GM21825 (cell line): ENCODE measurements at regions not wholly inside any gene's neighbourhood (a gene's known extent, or its start where the extent isn't known, plus 50 kb on each side); places are given as distances from the start of the nearest gene placed in this dataset.

Source experiments
- ATAC-seq: cut with Tn5 transposase; IDR thresholded peaks from one replicate; pipeline ENCODE4 v1.9.1; 2021; ENCODE audit warnings: mild to moderate bottlenecking, moderate library complexity; ENCODE audit not compliant: unreplicated experiment

GRCh38 chr16:64313726-64314125, 808.1 kb downstream of the CDH11 start:
- ATAC-seq, result no peak

GRCh38 chr16:64312980-64313379, 808.9 kb downstream of the CDH11 start:
- no peak for ATAC-seq

- no peak for ATAC-seq
Observed at GRCh38 chr16:64312292-64312691, 809.6 kb downstream of the CDH11 start.

GRCh38 chr16:64311241-64311640, 810.6 kb downstream of the CDH11 start:
- ATAC-seq, result no peak

- ATAC-seq, result no peak
Observed at GRCh38 chr16:64309398-64310110, 812.3 kb downstream of the CDH11 start.

- no peak for ATAC-seq
Observed at GRCh38 chr16:64308721-64309120, 813.1 kb downstream of the CDH11 start.

GRCh38 chr16:64307431-64307830, 814.4 kb downstream of the CDH11 start:
- no peak for ATAC-seq

- ATAC-seq, result no peak
Observed at GRCh38 chr16:64305663-64306062, 816.2 kb downstream of the CDH11 start.

GRCh38 chr16:64304951-64305350, 816.9 kb downstream of the CDH11 start:
- ATAC-seq, result no peak

GRCh38 chr16:64304396-64304795, 817.5 kb downstream of the CDH11 start:
- ATAC-seq, result no peak

- no peak for ATAC-seq
Observed at GRCh38 chr16:64297863-64298600, 823.8 kb downstream of the CDH11 start.

- ATAC-seq, result no peak
Observed at GRCh38 chr16:64295466-64295865, 826.4 kb downstream of the CDH11 start.

GRCh38 chr16:64292953-64293352, 828.9 kb downstream of the CDH11 start:
- ATAC-seq, result no peak

- no peak for ATAC-seq
Observed at GRCh38 chr16:64292161-64292560, 829.7 kb downstream of the CDH11 start.

- ATAC-seq, result no peak
Observed at GRCh38 chr16:64290461-64290860, 831.4 kb downstream of the CDH11 start.

GRCh38 chr16:64287655-64288528, 834.0 kb downstream of the CDH11 start:
- no peak for ATAC-seq

GRCh38 chr16:64282181-64282580, 839.7 kb downstream of the CDH11 start:
- no peak for ATAC-seq

- ATAC-seq, result no peak
Observed at GRCh38 chr16:64280317-64280716, 841.5 kb downstream of the CDH11 start.

GRCh38 chr16:64278196-64278595, 843.7 kb downstream of the CDH11 start:
- no peak for ATAC-seq

- no peak for ATAC-seq
Observed at GRCh38 chr16:64276646-64277045, 845.2 kb downstream of the CDH11 start.

- no peak for ATAC-seq
Observed at GRCh38 chr16:64272028-64272427, 849.8 kb downstream of the CDH11 start.
